Endodermal cell (in vitro differentiated cells): ENCODE measurements at regions not wholly inside any gene's neighbourhood (a gene's known extent, or its start where the extent isn't known, plus 50 kb on each side); places are given as distances from the start of the nearest gene placed in this dataset.

Source experiments
- DNase-seq: peaks from one replicate; pipeline ENCODE4 v3.0.0-alpha.2; 2017
- H3K27ac ChIP-seq: 2 replicates; pipeline ENCODE4 v1.5.1; 2013; ENCODE audit warnings: mild to moderate bottlenecking, low read depth, low read length, moderate library complexity
- H3K27me3 ChIP-seq: 2 replicates; pipeline ENCODE4 v1.6.1; 2013; ENCODE audit warnings: mild to moderate bottlenecking, low read length, moderate library complexity; ENCODE audit not compliant: insufficient read depth, control insufficient read depth, poor library complexity, severe bottlenecking
- H3K36me3 ChIP-seq: 2 replicates; pipeline ENCODE4 v1.7.0; 2013; ENCODE audit warnings: mild to moderate bottlenecking, low read length, moderate library complexity; ENCODE audit not compliant: control insufficient read depth, insufficient read depth
- H3K4me1 ChIP-seq: one replicate; pipeline ENCODE4 v1.7.0; 2013; ENCODE audit warnings: low read length; ENCODE audit not compliant: control insufficient read depth, insufficient read depth
- H3K4me3 ChIP-seq: 2 replicates; pipeline ENCODE4 v1.5.1; 2013; ENCODE audit warnings: mild to moderate bottlenecking, low read length, moderate library complexity
- H3K9ac ChIP-seq: 2 replicates; pipeline ENCODE4 v1.6.1; 2013; ENCODE audit warnings: mild to moderate bottlenecking, low read length, moderate library complexity; ENCODE audit not compliant: poor library complexity, severe bottlenecking; ENCODE audit errors: extremely low read depth
- H3K9me3 ChIP-seq: 2 replicates; pipeline ENCODE4 v1.6.1; 2013; ENCODE audit warnings: mild to moderate bottlenecking, low read length, moderate library complexity; ENCODE audit not compliant: control insufficient read depth
- H3K27ac Mint-ChIP-seq: 2 replicates; pipeline ENCODE4 v1.8.0; 2020; ENCODE audit warnings: mixed read lengths
- H3K27me3 Mint-ChIP-seq: 2 replicates; pipeline ENCODE4 v1.8.0; 2021; ENCODE audit warnings: mild to moderate bottlenecking, mixed read lengths; ENCODE audit not compliant: insufficient read depth
- H3K36me3 Mint-ChIP-seq: 2 replicates; pipeline ENCODE4 v1.8.0; 2020; ENCODE audit warnings: low read depth, mixed read lengths
- H3K4me1 Mint-ChIP-seq: 2 replicates; pipeline ENCODE4 v1.8.0; 2020; ENCODE audit warnings: mixed read lengths
- H3K4me3 Mint-ChIP-seq: 2 replicates; pipeline ENCODE4 v1.8.0; 2020; ENCODE audit warnings: mild to moderate bottlenecking, moderate library complexity, mixed read lengths
- H3K9me3 Mint-ChIP-seq: 2 replicates; pipeline ENCODE4 v1.8.0; 2020; ENCODE audit warnings: mild to moderate bottlenecking, mixed read lengths
- CTCF ChIP-seq: fragments of 200-600 bp; sonication (generic); conservative IDR thresholded peaks from 2 replicates; pipeline ENCODE4 v1.5.0; 2021; ENCODE audit warnings: antibody characterized with exemption, mild to moderate bottlenecking
- WGBS, 2 experiments: methylation state at CpG; one replicate each; pipeline versions ENCODE4 v1.1.5 to v1.1.7; 2013; ENCODE audit warnings: missing lambda C conversion rate in 2 of 2, mixed read lengths in 1 of 2; ENCODE audit not compliant: insufficient coverage in 1 of 2, insufficient read length in 1 of 2; 5-methylcytosine and 5-hydroxymethylcytosine counted together

GRCh38 chr13:34878329-34878728 is 63.7 kb upstream of the NBEA start:
- Mint-ChIP-seq H3K9me3 (no peaks in the 10 kb centered on the region), H3K4me3 (no peak overlapping the region), H3K36me3 (no peaks in the 10 kb centered on the region), H3K27ac (no peak overlapping the region), H3K4me1 (no peaks in the 10 kb centered on the region), H3K27me3 (no peaks in the 10 kb centered on the region)
- H3K27ac ChIP-seq = no peak overlapping the region
- no peaks in the 10 kb centered on the region for H3K36me3 ChIP-seq
- H3K4me1 ChIP-seq = no peaks in the 10 kb centered on the region
- no peak for DNase-seq
- TF ChIP-seq CTCF = no peak
- H3K9ac ChIP-seq = no peak overlapping the region
- H3K4me3 ChIP-seq = no peak overlapping the region
- no peaks in the 10 kb centered on the region for H3K9me3 ChIP-seq
- no peaks in the 10 kb centered on the region for H3K27me3 ChIP-seq

GRCh38 chr13:34879851-34880250 is 62.2 kb upstream of the NBEA start:
- Mint-ChIP-seq H3K27ac (no peak overlapping the region), H3K36me3 (no peaks in the 10 kb centered on the region), H3K4me3 (no peak overlapping the region), H3K4me1 (no peaks in the 10 kb centered on the region), H3K27me3 (no peaks in the 10 kb centered on the region), H3K9me3 (no peaks in the 10 kb centered on the region)
- WGBS, 2 experiments = 87 to 100% methylated on average over 1 of the region's 1 CpG
- Histone ChIP-seq H3K4me1 (no peaks in the 10 kb centered on the region), H3K9me3 (no peaks in the 10 kb centered on the region), H3K36me3 (no peaks in the 10 kb centered on the region), H3K4me3 (no peak overlapping the region), H3K27me3 (no peaks in the 10 kb centered on the region), H3K9ac (no peak overlapping the region), H3K27ac (no peak overlapping the region)
- no peak for TF ChIP-seq CTCF
- no peak for DNase-seq

- no peaks in the 10 kb centered on the region for H3K27me3 ChIP-seq
- no peak for DNase-seq
- Mint-ChIP-seq H3K4me1 (no peaks in the 10 kb centered on the region), H3K27me3 (no peaks in the 10 kb centered on the region), H3K4me3 (no peak overlapping the region), H3K36me3 (no peaks in the 10 kb centered on the region), H3K27ac (no peak overlapping the region), H3K9me3 (no peaks in the 10 kb centered on the region)
- no peak overlapping the region for H3K27ac ChIP-seq
- 93% methylated on average over 2 of the region's 2 CpGs; no CpG with 5 or more reads in 1 of the 2 experiments for WGBS, 2 experiments
- no peak overlapping the region for H3K4me3 ChIP-seq
- no peaks in the 10 kb centered on the region for H3K9me3 ChIP-seq
- H3K4me1 ChIP-seq = no peaks in the 10 kb centered on the region
- no peak for TF ChIP-seq CTCF
- no peaks in the 10 kb centered on the region for H3K36me3 ChIP-seq
- H3K9ac ChIP-seq = no peak overlapping the region
Measured at GRCh38 chr13:34881494-34881893, 60.6 kb upstream of the NBEA start.
